Prostate gland (tissue), 2 donors: ENCODE measurements at regions not wholly inside any gene's neighbourhood (a gene's known extent, or its start where the extent isn't known, plus 50 kb on each side); places are given as distances from the start of the nearest gene placed in this dataset.

Experiments used
- CTCF ChIP-seq, 4 experiments: fragments of 200-600 bp in 2 of 4; fragments of 450-650 bp in 2 of 4; sonication (generic) in 2 of 4; IDR thresholded peaks; 1 replicate in 3 of 4; 2 replicates in 1 of 4; pipeline ENCODE4 v1.5.1; 2016 to 2019; ENCODE audit warnings: antibody characterized with exemption in 4 of 4, mild to moderate bottlenecking in 2 of 4, moderate library complexity in 2 of 4
- POLR2A ChIP-seq: fragments of 450-650 bp; IDR thresholded peaks from one replicate; pipeline ENCODE4 v1.6.1; 2016; ENCODE audit warnings: antibody characterized with exemption, mild to moderate bottlenecking

GRCh38 chr12:22900401-22900800, 275.4 kb downstream of the ETNK1 start:
- no peak for TF ChIP-seq CTCF (IDR thresholded peaks at IDR 0.05)
- TF ChIP-seq POLR2A: no peak
